Fibroblast of skin of right biceps (primary cell): ENCODE measurements at regions not wholly inside any gene's neighbourhood (a gene's known extent, or its start where the extent isn't known, plus 50 kb on each side); places are given as distances from the start of the nearest gene placed in this dataset.
A peak's percentile ranks its signal among the peaks of the same experiment; 100 is the strongest.
"Not testable (repeated sequence)": the region's sequence is repeated elsewhere in the genome, so short reads cannot be mapped to it uniquely, and the experiment has no call there.

Experiments used
- DNase-seq: peaks from one replicate; pipeline ENCODE4 v3.0.0-alpha.2; 2013

DNA sequence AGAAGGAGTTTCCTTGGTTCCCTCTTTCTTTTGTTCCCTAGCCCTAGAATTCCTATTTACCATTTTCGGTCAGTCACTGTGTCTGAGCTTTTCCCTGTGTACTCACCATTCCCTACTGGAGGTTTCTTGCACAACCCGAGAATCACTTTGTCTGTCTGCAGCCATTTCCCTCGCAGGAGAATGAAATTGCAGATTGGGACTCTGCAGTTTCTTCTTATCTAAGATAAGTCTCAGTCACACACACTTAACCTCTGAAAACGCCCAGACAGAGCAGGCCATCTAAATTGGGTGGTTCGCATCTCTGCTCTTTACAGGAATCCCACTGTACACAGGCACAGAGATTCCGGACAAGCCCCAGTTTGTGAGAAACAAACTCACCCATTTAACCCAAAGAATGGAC, 58.6 kb upstream of the CNTNAP2 start:
- no peak for DNase-seq

GRCh38 chr7:146054909-146055308, 61.7 kb upstream of the CNTNAP2 start:
- no peak for DNase-seq

DNA sequence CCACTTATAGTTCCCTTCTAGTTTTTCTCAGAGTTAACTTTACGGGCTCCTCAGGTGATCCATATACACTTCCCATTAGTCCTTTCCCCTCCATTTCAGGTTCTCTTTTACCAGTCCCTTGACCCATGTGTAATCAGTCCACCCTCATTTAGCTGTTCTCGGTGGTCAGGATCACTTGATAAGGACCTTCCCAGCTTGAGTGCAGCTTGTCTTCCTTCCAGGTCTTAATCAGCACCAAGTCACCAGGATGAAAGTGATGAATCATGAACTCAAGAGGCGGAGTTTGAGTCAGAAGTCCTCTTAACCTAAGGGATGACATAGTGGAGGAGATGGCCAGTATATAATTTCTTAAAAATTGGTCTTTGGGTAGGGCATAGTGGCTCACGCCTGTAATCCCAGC, 63.1 kb upstream of the CNTNAP2 start:
- peak; percentile 3 for DNase-seq

DNA sequence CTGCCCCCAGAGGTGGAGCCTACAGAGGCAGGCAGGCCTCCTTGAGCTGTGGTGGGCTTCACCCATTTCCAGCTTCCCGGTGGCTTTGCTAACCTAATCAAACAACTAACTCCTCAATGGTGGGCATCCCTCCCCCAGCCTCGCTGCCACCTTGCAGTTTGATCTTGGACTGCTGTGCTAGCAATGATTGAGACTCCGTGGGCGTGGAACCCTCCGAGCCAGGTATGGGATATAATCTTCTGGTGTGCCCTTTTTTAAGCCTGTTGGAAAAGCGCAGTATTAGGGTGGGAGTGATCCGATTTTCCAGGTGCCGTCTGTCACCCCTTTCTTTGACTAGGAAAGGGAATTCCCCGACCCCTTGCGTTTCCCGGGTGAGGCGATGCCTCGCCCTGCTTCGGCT, 73.3 kb upstream of the CNTNAP2 start:
- not testable (repeated sequence) for DNase-seq

DNA sequence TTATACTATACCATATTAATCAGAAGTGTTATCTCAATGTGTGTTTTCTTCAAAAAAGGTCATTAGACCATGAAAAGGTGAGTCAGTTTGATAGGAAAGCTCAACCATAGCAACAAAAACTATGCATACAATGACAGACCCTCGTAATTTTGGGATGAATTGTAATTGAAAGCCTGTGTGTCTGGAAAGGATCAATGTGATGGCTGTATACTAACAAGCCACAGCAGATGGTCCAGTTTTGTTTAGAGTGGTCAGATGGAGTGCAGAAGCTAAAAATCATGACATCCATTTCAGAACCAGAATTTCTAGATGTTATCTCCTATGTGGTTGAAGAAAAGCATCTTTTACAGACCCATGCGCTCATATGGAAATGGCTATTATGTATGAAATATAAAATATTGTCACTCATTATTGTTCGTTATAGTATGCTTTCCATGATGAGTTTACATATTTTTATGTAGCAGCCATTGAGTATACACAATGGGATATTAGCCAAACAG, 88.3 kb upstream of the CNTNAP2 start:
- DNase-seq: no peak

- no peak for DNase-seq
Observed at GRCh38 chr7:146027243-146027642, 89.4 kb upstream of the CNTNAP2 start.

GRCh38 chr7:146022776-146023175, 93.8 kb upstream of the CNTNAP2 start:
- no peak for DNase-seq

DNA sequence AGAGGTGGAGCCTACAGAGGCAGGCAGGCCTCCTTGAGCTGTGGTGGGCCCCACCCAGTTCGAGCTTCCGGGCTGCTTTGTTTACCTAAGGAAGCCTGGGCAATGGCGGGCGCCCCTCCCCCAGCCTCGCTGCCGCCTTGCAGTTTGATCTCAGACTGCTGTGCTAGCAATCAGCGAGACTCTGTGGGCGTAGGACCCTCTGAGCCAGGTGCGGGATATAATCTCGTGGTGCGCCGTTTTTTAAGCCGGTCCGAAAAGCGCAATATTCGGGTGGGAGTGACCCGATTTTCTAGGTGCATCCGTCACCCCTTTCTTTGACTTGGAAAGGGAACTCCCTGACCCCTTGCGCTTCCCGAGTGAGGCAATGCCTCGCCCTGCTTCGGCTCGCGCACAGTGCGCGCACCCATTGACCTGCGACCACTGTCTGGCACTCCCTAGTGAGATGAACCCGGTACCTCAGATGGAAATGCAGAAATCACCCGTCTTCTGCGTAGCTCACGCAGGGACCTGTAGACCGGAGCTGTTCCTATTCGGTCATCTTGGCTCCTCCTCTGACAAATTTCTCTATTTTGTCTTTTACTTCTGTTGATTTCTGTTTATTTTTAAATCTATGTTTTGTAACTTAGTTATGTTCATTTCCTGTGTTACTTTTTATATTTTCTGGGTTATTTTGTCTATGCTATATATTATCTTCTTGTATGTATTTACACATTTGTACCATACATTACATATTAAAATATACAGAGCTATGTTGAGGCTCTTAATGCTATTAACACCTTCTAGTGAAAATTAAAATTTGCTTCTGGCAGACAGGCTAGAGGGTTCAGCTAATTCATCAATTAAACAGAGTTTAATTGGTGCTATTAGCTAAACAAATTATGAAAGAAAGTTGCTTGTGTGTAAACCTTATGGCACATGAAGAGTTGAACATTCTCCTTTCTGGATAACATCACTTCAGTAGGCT, 97.3 kb upstream of the CNTNAP2 start:
- not testable (repeated sequence) for DNase-seq

DNA sequence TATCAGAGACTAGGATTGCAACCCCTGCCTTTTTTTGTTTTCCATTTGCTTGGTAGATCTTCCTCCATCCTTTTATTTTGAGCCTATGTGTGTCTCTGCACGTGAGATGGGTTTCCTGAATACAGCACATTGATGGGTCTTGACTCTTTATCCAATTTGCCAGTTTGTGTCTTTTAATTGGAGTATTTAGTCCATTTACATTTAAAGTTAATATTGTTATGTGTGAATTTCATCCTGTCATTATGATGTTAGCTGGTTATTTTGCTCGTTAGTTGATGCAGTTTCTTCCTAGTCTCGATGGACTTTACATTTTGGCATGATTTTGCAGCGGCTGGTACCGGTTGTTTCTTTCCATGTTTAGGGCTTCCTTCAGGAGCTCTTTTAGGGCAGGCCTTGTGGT, 99.2 kb upstream of the CNTNAP2 start:
- not testable (repeated sequence) for DNase-seq

DNA sequence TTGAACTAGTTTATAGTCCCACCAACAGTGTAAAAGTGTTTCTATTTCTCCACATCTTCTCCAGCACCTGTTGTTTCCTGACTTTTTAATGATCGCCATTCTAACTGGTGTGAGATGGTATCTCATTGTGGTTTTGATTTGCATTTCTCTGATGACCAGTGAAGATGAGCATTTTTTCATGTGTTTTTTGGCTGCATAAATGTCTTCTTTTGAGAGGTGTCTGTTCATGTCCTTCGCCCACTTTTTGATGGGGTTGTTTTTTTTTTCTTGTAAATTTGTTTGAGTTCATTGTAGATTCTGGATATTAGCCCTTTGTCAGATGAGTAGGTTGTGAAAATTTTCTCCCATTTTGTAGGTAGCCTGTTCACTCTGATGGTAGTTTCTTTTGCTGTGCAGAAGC, 102.4 kb upstream of the CNTNAP2 start:
- not testable (repeated sequence) for DNase-seq

GRCh38 chr7:146008293-146008692, 108.3 kb upstream of the CNTNAP2 start:
- no peak for DNase-seq

- DNase-seq: peak; percentile 66
Observed at GRCh38 chr7:146004805-146005204, 111.8 kb upstream of the CNTNAP2 start.

DNA sequence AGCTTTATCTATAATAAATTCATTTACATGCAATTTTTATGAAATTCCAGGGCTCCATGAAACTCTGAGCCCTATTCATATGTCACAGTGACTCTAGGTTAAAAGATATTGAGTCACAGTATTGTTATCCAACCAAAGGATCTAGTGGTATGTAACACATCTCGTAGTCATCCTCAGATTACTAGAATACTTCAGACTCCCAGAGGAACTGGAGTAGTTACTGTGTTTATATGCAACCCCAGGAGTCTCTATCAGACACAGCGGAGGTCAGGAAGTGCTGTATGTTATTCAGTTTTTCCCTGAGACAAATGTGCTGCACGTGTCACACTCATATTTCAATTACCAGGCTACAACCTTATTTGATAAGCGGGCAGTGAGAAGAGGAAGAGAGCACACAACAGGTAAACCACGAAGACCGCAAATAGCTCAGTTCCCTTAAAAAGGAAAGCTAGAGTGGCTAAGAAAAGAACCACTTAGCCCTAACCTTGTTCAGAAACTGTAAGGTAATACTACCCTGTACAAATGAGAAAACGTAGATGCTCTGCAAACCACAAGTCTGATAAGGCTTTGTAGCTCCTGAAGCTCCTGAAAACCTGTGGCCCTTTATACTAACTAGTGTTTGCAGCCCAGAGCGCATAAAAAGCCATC, 114.0 kb upstream of the CNTNAP2 start:
- peak; percentile 82 for DNase-seq

GRCh38 chr7:146002008-146002407, 114.6 kb upstream of the CNTNAP2 start:
- no peak for DNase-seq

GRCh38 chr7:146000882-146001281, 115.7 kb upstream of the CNTNAP2 start:
- DNase-seq: no peak

GRCh38 chr7:145989469-145989868, 127.1 kb upstream of the CNTNAP2 start:
- no peak for DNase-seq

DNA sequence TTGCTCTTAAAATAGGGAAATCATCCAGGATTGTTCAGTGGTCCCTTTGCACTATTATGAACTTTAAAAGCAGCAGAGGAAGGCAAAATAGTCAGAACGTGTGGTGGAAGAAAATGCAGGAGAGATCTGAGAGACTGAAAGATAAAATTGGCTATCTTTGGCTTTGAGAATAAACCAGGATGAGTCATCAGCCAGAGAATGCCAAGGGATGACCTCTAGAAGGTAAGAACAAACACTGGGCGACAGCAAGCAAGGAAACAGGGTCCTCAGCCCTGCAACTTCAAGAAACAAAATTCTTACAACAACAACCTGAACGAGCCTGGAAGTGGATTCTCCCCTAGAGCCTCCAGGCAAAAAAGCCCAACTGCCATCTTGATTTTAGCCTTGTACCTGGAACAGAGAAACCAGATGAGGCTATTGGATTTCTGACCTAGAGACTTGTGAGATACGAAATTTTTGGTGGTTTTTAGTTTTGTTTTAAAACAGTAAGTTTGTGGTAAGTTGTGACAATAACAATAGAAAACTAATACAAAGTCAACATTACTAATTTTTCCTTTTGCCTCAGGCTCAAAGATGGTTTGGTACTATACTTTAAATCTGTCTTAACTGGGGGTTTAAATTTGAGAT, 130.2 kb upstream of the CNTNAP2 start:
- no peak for DNase-seq

DNA sequence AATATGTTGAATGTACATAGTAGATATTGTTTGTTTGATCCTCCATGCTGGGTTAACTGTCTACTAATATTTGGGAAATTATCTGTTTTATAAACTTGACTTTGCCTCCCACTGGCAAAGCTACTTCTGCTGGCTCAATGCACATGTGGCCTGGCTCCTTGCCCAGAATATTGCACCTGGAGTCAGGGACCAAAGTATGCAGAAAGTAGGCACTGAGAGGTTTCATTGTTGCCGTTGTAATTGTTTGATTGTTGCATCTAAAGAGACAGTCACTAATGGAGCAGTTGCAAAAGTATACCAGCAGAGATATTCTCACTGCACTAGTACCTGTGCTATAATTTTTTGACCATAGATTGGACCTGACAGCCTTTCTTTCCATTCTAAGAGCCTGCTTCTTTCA, 137.8 kb upstream of the CNTNAP2 start:
- DNase-seq: no peak

GRCh38 chr7:145959981-145960380, 156.6 kb upstream of the CNTNAP2 start:
- no peak for DNase-seq

- peak; percentile 49 for DNase-seq
Observed at GRCh38 chr7:145957160-145957890, 159.3 kb upstream of the CNTNAP2 start.

DNA sequence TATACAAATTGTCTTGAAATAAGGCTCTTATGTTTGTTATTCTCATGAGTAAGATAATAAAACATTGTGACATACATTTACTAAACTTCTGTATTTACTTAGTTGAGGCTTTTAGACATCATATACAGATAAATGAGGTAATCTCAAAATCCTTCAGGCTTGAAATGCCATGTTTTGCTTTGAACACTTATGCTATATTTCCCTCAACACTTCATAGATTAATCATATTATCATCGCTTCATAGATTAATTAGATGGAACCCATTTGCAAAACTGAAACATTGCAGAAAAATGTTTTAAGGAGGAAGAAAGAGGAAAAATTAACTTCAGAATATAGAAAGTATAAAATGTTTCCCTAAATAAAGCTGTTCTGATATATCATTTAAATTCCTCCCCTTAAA, 165.0 kb upstream of the CNTNAP2 start:
- DNase-seq: no peak

GRCh38 chr7:145928937-145929336, 187.7 kb upstream of the CNTNAP2 start:
- DNase-seq: peak; percentile 43

- DNase-seq: no peak
Observed at GRCh38 chr7:145919712-145920111, 196.9 kb upstream of the CNTNAP2 start.
